Osteoblast (primary cell): ENCODE measurements at regions not wholly inside any gene's neighbourhood (a gene's known extent, or its start where the extent isn't known, plus 50 kb on each side); places are given as distances from the start of the nearest gene placed in this dataset.

Experiments
- DNase-seq: peaks from one replicate; pipeline ENCODE4 v3.0.0; 2011; ENCODE audit warnings: low spot score, mixed read lengths; ENCODE audit not compliant: insufficient read length; ENCODE audit errors: missing footprints
- H2AFZ ChIP-seq: 2 replicates; pipeline ENCODE4 v1.6.0; 2011; ENCODE audit warnings: mild to moderate bottlenecking, low read length
- H3K27ac ChIP-seq: 2 replicates; pipeline ENCODE4 v1.5.1; 2011; ENCODE audit warnings: mild to moderate bottlenecking, low read depth, low read length, moderate library complexity
- H3K27me3 ChIP-seq: 2 replicates; pipeline ENCODE4 v1.6.0; 2012; ENCODE audit warnings: mild to moderate bottlenecking, control low read depth, inconsistent platforms, low read length, moderate library complexity; ENCODE audit not compliant: insufficient read depth
- H3K36me3 ChIP-seq: 2 replicates; pipeline ENCODE4 v1.5.1; 2011; ENCODE audit warnings: mild to moderate bottlenecking, low read length, control low read depth, moderate library complexity; ENCODE audit not compliant: insufficient read depth
- H3K4me1 ChIP-seq: 2 replicates; pipeline ENCODE4 v1.5.1; 2011; ENCODE audit warnings: mild to moderate bottlenecking, low read length, control low read depth, moderate library complexity; ENCODE audit not compliant: insufficient read depth
- H3K4me2 ChIP-seq: 2 replicates; pipeline ENCODE4 v1.6.0; 2011; ENCODE audit warnings: mild to moderate bottlenecking, low read length; ENCODE audit not compliant: insufficient read depth
- H3K4me3 ChIP-seq: fragments of 200-600 bp; sonication (generic); 3 replicates; pipeline ENCODE4 v1.5.1; 2012; ENCODE audit warnings: mild to moderate bottlenecking, low read length, inconsistent platforms; ENCODE audit not compliant: insufficient read depth
- H3K79me2 ChIP-seq: 2 replicates; pipeline ENCODE4 v1.6.0; 2012; ENCODE audit warnings: mild to moderate bottlenecking, low read length, control low read depth, inconsistent platforms; ENCODE audit not compliant: insufficient read depth
- H3K9me3 ChIP-seq: 2 replicates; pipeline ENCODE4 v1.5.1; 2011; ENCODE audit warnings: low read depth, low read length, control low read depth
- H4K20me1 ChIP-seq: 2 replicates; pipeline ENCODE4 v1.6.0; 2012; ENCODE audit warnings: mild to moderate bottlenecking, low read length, control low read depth; ENCODE audit not compliant: insufficient read depth
- TF ChIP-seq, protein P1 (sequence below): IDR thresholded peaks from 2 replicates; pipeline ENCODE4 v1.5.1; 2011; ENCODE audit warnings: mild to moderate bottlenecking, low read depth, low read length, moderate library complexity; ENCODE audit errors: extremely low read depth

DNA sequence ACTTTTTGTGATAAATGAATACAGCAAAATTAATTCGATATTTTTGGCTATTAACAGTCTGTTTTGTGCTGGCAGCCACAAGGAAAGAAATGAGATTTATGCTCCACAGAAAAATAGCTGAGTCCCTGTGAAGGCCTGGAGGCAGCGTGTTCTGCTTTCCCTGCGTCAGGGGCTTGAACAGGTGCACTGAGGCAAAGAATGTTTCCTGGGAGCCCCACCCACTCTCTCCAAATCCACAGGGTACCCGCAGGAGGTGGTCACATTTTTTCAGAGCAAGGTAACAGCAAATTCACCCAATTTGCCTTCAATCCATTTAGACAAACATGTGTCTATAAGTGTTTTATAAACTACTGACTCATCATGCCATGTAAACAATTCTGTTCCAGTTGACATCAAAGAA lies 308.1 kb downstream of the TCERG1L start:
- Histone ChIP-seq H3K27ac (no peak overlapping the region), H4K20me1 (no peaks in the 10 kb centered on the region), H3K4me2 (no peak overlapping the region), H3K79me2 (no peaks in the 10 kb centered on the region), H3K27me3 (no peaks in the 10 kb centered on the region), H3K36me3 (no peaks in the 10 kb centered on the region), H3K4me3 (no peak overlapping the region), H3K9me3 (no peaks in the 10 kb centered on the region), H2AFZ (no peak overlapping the region), H3K4me1 (no peaks in the 10 kb centered on the region)
- TF ChIP-seq, protein P1, sequence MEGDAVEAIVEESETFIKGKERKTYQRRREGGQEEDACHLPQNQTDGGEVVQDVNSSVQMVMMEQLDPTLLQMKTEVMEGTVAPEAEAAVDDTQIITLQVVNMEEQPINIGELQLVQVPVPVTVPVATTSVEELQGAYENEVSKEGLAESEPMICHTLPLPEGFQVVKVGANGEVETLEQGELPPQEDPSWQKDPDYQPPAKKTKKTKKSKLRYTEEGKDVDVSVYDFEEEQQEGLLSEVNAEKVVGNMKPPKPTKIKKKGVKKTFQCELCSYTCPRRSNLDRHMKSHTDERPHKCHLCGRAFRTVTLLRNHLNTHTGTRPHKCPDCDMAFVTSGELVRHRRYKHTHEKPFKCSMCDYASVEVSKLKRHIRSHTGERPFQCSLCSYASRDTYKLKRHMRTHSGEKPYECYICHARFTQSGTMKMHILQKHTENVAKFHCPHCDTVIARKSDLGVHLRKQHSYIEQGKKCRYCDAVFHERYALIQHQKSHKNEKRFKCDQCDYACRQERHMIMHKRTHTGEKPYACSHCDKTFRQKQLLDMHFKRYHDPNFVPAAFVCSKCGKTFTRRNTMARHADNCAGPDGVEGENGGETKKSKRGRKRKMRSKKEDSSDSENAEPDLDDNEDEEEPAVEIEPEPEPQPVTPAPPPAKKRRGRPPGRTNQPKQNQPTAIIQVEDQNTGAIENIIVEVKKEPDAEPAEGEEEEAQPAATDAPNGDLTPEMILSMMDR: no peak
- DNase-seq: no peak

DNA sequence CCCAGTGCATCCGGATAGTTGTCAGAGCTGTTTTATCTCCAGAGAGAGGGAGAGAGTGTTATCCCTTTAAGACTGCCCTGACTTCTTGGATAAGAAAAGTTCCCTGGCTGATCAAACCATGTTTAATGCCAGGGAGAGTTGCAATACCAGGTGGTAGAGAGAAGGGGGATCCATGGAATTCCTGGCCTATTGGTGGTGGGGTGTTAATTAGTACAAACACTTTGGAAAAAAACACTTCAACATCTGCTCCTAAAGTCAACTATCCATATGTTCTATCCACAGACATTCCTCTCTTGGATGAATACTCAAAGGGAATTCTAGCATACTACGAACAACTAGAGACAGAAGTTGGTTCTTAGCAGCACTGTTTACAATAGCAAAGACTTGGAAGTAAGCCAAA lies 307.2 kb downstream of the TCERG1L start:
- Histone ChIP-seq H3K4me2 (no peak overlapping the region), H3K9me3 (no peaks in the 10 kb centered on the region)
- DNase-seq: no peak

DNA sequence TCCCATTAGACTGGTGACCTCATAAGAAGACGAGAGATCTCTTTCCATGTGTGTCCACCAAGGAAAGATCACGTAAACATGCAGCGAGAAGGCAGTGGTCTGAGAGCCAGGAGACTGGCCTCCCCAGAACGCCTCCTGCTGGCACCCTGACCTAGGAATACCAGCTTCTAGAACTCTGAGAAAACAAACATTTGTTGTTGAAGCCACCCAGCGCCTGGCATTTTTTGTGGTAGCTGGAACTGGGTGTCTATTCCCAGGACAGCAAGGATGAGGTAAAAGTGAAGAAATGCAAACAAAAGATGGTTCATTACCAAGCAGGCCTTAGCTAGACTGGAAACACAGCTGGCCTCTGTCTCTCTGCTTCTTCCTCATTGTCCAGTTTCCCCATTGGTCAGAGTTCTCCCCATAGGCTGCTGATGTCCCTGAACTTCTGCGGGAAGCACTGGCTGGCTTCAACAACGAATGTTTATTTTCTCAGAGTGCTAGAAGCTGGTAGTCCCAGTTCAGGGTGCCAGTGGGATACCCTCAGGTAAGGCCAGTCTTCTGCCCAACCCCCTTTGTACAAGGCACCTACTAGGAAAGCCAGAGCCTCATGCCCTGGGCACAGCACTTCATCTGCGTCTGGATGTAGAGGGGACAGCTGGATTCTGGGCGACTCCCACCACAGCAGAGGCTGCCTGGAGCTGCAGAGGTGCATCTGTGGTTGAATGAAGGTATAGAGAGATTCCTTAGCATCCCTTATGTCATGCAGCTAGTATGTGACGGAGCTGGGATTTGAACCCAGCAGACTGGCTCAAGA lies 304.9 kb downstream of the TCERG1L start:
- no peak overlapping the region for H3K4me3 ChIP-seq
- H3K4me1 ChIP-seq: no peaks in the 10 kb centered on the region
- no peak overlapping the region for H2AFZ ChIP-seq
- no peak overlapping the region for H3K4me2 ChIP-seq
- TF ChIP-seq, protein P1: no peak
- H4K20me1 ChIP-seq: no peaks in the 10 kb centered on the region
- no peak for DNase-seq
- no peaks in the 10 kb centered on the region for H3K9me3 ChIP-seq
- no peaks in the 10 kb centered on the region for H3K27me3 ChIP-seq
- H3K79me2 ChIP-seq: no peaks in the 10 kb centered on the region
- H3K36me3 ChIP-seq: no peaks in the 10 kb centered on the region
- H3K27ac ChIP-seq: no peak overlapping the region

More for the DNA sequence above, 307.2 kb downstream of the TCERG1L start:
- Histone ChIP-seq H3K4me3 (no peak overlapping the region), H2AFZ (no peak overlapping the region), H3K27me3 (no peaks in the 10 kb centered on the region), H3K36me3 (no peaks in the 10 kb centered on the region), H3K79me2 (no peaks in the 10 kb centered on the region), H3K27ac (no peak overlapping the region), H3K4me1 (no peaks in the 10 kb centered on the region), H4K20me1 (no peaks in the 10 kb centered on the region)
- TF ChIP-seq, protein P1: no peak

DNA sequence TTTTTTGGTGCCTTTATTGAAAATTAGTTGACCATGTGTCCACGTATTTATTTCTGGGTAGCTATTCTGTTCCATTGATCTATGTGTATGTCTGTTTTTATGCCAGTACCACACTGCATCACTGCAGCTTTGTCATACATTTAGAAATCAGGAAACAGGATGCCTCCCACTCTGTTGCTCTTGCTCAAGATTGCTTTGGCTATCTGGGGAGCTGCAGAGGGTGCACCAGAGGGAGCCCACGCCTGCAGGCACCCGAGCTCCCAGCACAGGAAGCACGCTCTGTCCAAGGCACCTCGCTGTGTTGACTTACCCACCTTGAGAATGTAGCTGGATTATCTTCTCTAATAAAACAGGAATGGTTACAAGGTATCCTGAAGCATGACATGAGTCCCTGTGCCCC lies 301.7 kb downstream of the TCERG1L start:
- Histone ChIP-seq H4K20me1 (no peaks in the 10 kb centered on the region), H3K4me1 (no peaks in the 10 kb centered on the region), H3K27me3 (no peaks in the 10 kb centered on the region), H2AFZ (no peak overlapping the region), H3K4me2 (no peak overlapping the region), H3K36me3 (no peaks in the 10 kb centered on the region), H3K4me3 (no peak overlapping the region), H3K79me2 (no peaks in the 10 kb centered on the region), H3K27ac (no peak overlapping the region), H3K9me3 (no peaks in the 10 kb centered on the region)
- TF ChIP-seq, protein P1: no peak
- no peak for DNase-seq
